Left ventricle myocardium inferior (tissue), 1 donor: ENCODE measurements at regions not wholly inside any gene's neighbourhood (a gene's known extent, or its start where the extent isn't known, plus 50 kb on each side); places are given as distances from the start of the nearest gene placed in this dataset.

ENCODE experiments used
- DNase-seq: peaks from one replicate; pipeline ENCODE4 v3.0.0-alpha.2; 2020
- H3K27ac ChIP-seq: fragments of 200-600 bp; replicated peaks from 2 replicates; pipeline ENCODE4 v1.8.0; 2021
- H3K27me3 ChIP-seq: fragments of 200-600 bp; 2 replicates; pipeline ENCODE4 v1.8.0; 2021; ENCODE audit warnings: low read depth
- H3K36me3 ChIP-seq: fragments of 200-600 bp; 2 replicates; pipeline ENCODE4 v1.8.0; 2021
- H3K4me1 ChIP-seq: fragments of 200-600 bp; 2 replicates; pipeline ENCODE4 v1.8.0; 2021
- H3K4me3 ChIP-seq: fragments of 200-600 bp; 2 replicates; pipeline ENCODE4 v1.8.0; 2021; ENCODE audit warnings: mild to moderate bottlenecking, moderate library complexity
- H3K9me3 ChIP-seq: fragments of 200-600 bp; replicated peaks from 2 replicates; pipeline ENCODE4 v1.8.0; 2021
- CTCF ChIP-seq: fragments of 200-600 bp; IDR thresholded peaks from 2 replicates; pipeline ENCODE4 v1.8.0; 2021; ENCODE audit warnings: antibody characterized with exemption, mild to moderate bottlenecking, borderline replicate concordance
- intact Hi-C: fragments of 100-400 bp; cut with micrococcal nuclease; formaldehyde crosslinking; loops from one replicate; pipeline ENCODE4 v1.11.0; 2022
- donor health status: DM: no; HTN: yes; CAD: no; lungs with severe emphysema.

- no peaks in the 10 kb centered on the region for H3K9me3 ChIP-seq
- TF ChIP-seq CTCF = no peak
- no peak overlapping the region for H3K4me3 ChIP-seq
- no peaks in the 10 kb centered on the region for H3K27me3 ChIP-seq
- no peak for DNase-seq
- no peaks in the 10 kb centered on the region for H3K36me3 ChIP-seq
- intact Hi-C loops = no loop called here
- no peak overlapping the region for H3K27ac ChIP-seq
- H3K4me1 ChIP-seq = peaks cover 7% of the 10 kb centered on the region
Observed at GRCh38 chr7:33732462-33732861, 172.9 kb upstream of the BMPER start.

GRCh38 chr7:33733870-33734650 lies 171.3 kb upstream of the BMPER start:
- intact Hi-C loops = no loop called here
- Histone ChIP-seq H3K4me3 (no peak overlapping the region), H3K4me1 (peaks cover 7% of the 10 kb centered on the region), H3K36me3 (no peaks in the 10 kb centered on the region), H3K9me3 (no peaks in the 10 kb centered on the region), H3K27ac (no peak overlapping the region), H3K27me3 (no peaks in the 10 kb centered on the region)
- no peak for TF ChIP-seq CTCF
- no peak for DNase-seq

- Histone ChIP-seq H3K27ac (no peak overlapping the region), H3K4me3 (no peak overlapping the region), H3K9me3 (no peaks in the 10 kb centered on the region), H3K4me1 (peaks cover 7% of the 10 kb centered on the region), H3K36me3 (no peaks in the 10 kb centered on the region), H3K27me3 (no peaks in the 10 kb centered on the region)
- no peak for TF ChIP-seq CTCF
- intact Hi-C loops = no loop called here
- no peak for DNase-seq
Observed at GRCh38 chr7:33735403-33735802, 169.9 kb upstream of the BMPER start.

GRCh38 chr7:33736521-33737221 lies 168.7 kb upstream of the BMPER start:
- Histone ChIP-seq H3K27ac (no peak overlapping the region), H3K4me3 (no peak overlapping the region), H3K4me1 (peaks cover 7% of the 10 kb centered on the region), H3K27me3 (no peaks in the 10 kb centered on the region), H3K36me3 (no peaks in the 10 kb centered on the region), H3K9me3 (no peaks in the 10 kb centered on the region)
- DNase-seq = no peak
- no peak for TF ChIP-seq CTCF
- intact Hi-C loops = no loop called here

- intact Hi-C loops = no loop called here
- no peak overlapping the region for H3K27ac ChIP-seq
Observed at GRCh38 chr7:33738260-33738935, 166.9 kb upstream of the BMPER start.

More at GRCh38 chr7:33738260-33738935, 166.9 kb upstream of the BMPER start:
- TF ChIP-seq CTCF = no peak
- no peaks in the 10 kb centered on the region for H3K27me3 ChIP-seq
- no peaks in the 10 kb centered on the region for H3K36me3 ChIP-seq
- no peaks in the 10 kb centered on the region for H3K9me3 ChIP-seq
- peaks cover 12% of the 10 kb centered on the region for H3K4me1 ChIP-seq
- no peak overlapping the region for H3K4me3 ChIP-seq
- DNase-seq = no peak
